ENCODE measurements at regions not wholly inside any gene's neighbourhood (a gene's known extent, or its start where the extent isn't known, plus 50 kb on each side); places are given as distances from the start of the nearest gene placed in this dataset.

DNA sequence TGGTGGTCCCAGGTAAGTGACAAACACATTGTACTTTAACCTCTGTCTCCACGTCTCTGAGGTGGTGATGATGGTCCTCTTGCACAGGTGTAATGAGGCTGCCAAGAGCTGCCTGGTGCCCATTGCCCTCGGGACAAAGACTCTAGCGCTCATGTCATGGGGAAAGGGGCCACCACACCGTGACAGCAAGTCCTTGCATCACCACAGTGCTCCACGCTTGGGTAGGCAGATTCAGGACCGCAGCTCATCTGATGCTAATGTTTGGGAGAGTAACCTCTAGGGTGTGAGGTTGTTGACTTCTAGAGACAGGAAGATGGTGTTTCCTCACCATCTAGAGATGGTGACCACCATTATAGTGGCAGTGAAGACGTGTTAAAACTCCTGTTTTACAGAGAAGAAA, 395.6 kb downstream of the ADRA2A start:
- TF ChIP-seq EZH2phosphoT487 (IDR thresholded peaks at IDR 0.05; ENCODE audit: unreplicated experiment) (no peak), POLR2AphosphoS5 (IDR thresholded peaks at IDR 0.05; ENCODE audit: low read depth) (no peak)
- TF ChIP-seq, protein P1, sequence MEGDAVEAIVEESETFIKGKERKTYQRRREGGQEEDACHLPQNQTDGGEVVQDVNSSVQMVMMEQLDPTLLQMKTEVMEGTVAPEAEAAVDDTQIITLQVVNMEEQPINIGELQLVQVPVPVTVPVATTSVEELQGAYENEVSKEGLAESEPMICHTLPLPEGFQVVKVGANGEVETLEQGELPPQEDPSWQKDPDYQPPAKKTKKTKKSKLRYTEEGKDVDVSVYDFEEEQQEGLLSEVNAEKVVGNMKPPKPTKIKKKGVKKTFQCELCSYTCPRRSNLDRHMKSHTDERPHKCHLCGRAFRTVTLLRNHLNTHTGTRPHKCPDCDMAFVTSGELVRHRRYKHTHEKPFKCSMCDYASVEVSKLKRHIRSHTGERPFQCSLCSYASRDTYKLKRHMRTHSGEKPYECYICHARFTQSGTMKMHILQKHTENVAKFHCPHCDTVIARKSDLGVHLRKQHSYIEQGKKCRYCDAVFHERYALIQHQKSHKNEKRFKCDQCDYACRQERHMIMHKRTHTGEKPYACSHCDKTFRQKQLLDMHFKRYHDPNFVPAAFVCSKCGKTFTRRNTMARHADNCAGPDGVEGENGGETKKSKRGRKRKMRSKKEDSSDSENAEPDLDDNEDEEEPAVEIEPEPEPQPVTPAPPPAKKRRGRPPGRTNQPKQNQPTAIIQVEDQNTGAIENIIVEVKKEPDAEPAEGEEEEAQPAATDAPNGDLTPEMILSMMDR (conservative IDR thresholded peaks at IDR 0.05; ENCODE audit: low read depth in 2 of 2) = no peak
